ENCODE measurements at regions not wholly inside any gene's neighbourhood (a gene's known extent, or its start where the extent isn't known, plus 50 kb on each side); places are given as distances from the start of the nearest gene placed in this dataset.
A peak's percentile ranks its signal among the peaks of the same experiment; 100 is the strongest.
"Not testable (repeated sequence)": the region's sequence is repeated elsewhere in the genome, so short reads cannot be mapped to it uniquely, and the experiment has no call there.

DNA sequence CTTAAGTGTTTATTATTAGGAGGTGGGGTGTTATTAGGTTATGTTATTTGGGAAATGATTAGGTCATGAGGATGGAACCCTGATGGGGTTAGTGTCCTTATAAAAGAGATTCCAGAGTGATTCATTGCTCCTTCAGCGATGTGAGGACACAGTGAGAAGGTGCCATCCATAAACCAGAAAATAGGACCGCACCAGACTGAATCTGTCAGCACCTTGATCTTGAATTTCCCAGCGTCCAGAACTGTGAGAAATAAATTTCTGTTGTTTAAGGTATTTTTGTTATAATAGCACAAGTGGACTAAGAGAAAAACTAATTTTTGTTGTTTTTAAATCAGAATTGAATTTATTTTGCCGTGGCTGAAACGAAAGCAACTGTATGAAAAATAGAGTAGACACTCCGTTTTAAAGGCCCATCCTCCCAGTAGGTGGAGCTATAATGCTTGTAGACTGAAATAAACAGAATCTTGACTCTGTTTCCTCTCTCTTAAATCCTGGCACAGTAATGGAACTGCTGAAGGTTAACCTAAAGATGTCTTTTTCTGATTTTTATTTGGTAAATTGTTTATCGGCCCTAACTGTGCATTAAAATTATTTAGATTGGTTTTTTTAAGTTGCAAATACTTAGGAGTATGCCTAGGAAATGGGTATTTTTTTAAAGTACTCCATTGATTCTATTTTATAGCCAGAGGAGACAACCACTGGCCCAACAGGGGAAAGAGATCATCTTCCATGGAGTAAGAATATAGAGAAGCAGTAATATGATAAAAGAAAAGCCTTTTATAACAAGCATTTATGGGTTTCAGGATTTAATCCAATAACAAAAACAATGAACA lies 133.2 kb upstream of the ADAMTS3 start:
- no peak for TF ChIP-seq EZH2 (IDR thresholded peaks at IDR 0.05; ENCODE audit: borderline replicate concordance, low read depth, low read length, poor library complexity, severe bottlenecking)
- TF ChIP-seq, protein P1, sequence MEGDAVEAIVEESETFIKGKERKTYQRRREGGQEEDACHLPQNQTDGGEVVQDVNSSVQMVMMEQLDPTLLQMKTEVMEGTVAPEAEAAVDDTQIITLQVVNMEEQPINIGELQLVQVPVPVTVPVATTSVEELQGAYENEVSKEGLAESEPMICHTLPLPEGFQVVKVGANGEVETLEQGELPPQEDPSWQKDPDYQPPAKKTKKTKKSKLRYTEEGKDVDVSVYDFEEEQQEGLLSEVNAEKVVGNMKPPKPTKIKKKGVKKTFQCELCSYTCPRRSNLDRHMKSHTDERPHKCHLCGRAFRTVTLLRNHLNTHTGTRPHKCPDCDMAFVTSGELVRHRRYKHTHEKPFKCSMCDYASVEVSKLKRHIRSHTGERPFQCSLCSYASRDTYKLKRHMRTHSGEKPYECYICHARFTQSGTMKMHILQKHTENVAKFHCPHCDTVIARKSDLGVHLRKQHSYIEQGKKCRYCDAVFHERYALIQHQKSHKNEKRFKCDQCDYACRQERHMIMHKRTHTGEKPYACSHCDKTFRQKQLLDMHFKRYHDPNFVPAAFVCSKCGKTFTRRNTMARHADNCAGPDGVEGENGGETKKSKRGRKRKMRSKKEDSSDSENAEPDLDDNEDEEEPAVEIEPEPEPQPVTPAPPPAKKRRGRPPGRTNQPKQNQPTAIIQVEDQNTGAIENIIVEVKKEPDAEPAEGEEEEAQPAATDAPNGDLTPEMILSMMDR (conservative IDR thresholded peaks at IDR 0.05; ENCODE audit: low read depth, low read length), result peak; percentile 54
- no peaks in the 10 kb centered on the region for H3K4me1 ChIP-seq (ENCODE audit: insufficient read depth, low read length, poor library complexity, severe bottlenecking)
- H3K9me3 ChIP-seq (ENCODE audit: low read depth, low read length, poor library complexity, severe bottlenecking), result no peaks in the 10 kb centered on the region
- peak; percentile 39 for DNase-seq (ENCODE audit: low spot score)
- CTCF ChIA-PET, result no interaction called here
- peak overlapping the region; percentile 28 for H3K4me3 ChIP-seq (ENCODE audit: low read depth, low read length, poor library complexity, severe bottlenecking)
- POLR2A ChIA-PET (ENCODE audit: low non-redundant PET), result no interaction called here
- BruUV-seq (replicated peaks), result no TSS peak
- intact Hi-C loops (cut with micrococcal nuclease; ENCODE audit: unreplicated experiment), result loop anchor here (5.0 to 10.0 kb wide), 2 partner anchors 197 to 315 kb away; no protein-coding TSS in a partner anchor
- no peaks in the 10 kb centered on the region for H3K36me3 ChIP-seq (ENCODE audit: insufficient read depth, low read length, poor library complexity, severe bottlenecking)
- H3K27me3 ChIP-seq (replicated peaks; ENCODE audit: insufficient read depth, low read depth, low read length, poor library complexity), result no peaks in the 10 kb centered on the region
- H3K27ac ChIP-seq (ENCODE audit: low read depth, low read length, poor library complexity, severe bottlenecking), result no peak overlapping the region

DNA sequence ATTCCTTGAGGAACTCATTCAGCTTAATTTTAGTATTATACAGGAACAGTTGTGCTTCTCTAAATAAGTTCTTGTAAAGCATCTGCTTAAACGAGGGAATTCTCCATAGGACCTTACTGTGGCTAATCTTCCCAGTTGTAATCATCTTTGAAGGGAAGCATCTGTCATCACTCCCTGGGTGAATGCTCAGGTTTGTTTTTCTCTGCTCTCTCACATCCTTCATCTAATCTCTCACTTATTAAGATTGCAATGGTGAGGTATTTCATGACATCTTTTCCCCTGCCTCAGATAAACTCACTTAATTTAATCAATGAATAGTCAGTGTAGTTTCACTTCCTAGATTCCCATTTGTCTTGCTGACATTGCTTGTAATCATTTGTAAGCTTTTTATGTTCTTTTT lies 121.8 kb upstream of the ADAMTS3 start:
- Histone ChIP-seq H3K4me3 (ENCODE audit: low read depth, low read length, poor library complexity, severe bottlenecking) (no peak overlapping the region), H3K27me3 (replicated peaks; ENCODE audit: insufficient read depth, low read depth, low read length, poor library complexity) (no peaks in the 10 kb centered on the region), H3K9me3 (ENCODE audit: low read depth, low read length, poor library complexity, severe bottlenecking) (no peaks in the 10 kb centered on the region), H3K27ac (ENCODE audit: low read depth, low read length, poor library complexity, severe bottlenecking) (no peak overlapping the region), H3K4me1 (ENCODE audit: insufficient read depth, low read length, poor library complexity, severe bottlenecking) (no peaks in the 10 kb centered on the region), H3K36me3 (ENCODE audit: insufficient read depth, low read length, poor library complexity, severe bottlenecking) (no peaks in the 10 kb centered on the region)
- no TSS peak for BruUV-seq (replicated peaks)
- DNase-seq (ENCODE audit: low spot score), result no peak
- ChIA-PET POLR2A (ENCODE audit: low non-redundant PET) (no interaction called here), CTCF (no interaction called here)
- intact Hi-C loops (cut with micrococcal nuclease; ENCODE audit: unreplicated experiment), result no loop called here
- no peak for TF ChIP-seq EZH2 (IDR thresholded peaks at IDR 0.05; ENCODE audit: borderline replicate concordance, low read depth, low read length, poor library complexity, severe bottlenecking)
- TF ChIP-seq, protein P1 (conservative IDR thresholded peaks at IDR 0.05; ENCODE audit: low read depth, low read length), result no peak

- DNase-seq (ENCODE audit: low spot score), result no peak
- POLR2A ChIA-PET (ENCODE audit: low non-redundant PET), result no interaction called here
- Histone ChIP-seq H3K27me3 (replicated peaks; ENCODE audit: insufficient read depth, low read depth, low read length, poor library complexity) (no peaks in the 10 kb centered on the region), H3K4me1 (ENCODE audit: insufficient read depth, low read length, poor library complexity, severe bottlenecking) (no peaks in the 10 kb centered on the region), H3K27ac (ENCODE audit: low read depth, low read length, poor library complexity, severe bottlenecking) (no peak overlapping the region), H3K4me3 (ENCODE audit: low read depth, low read length, poor library complexity, severe bottlenecking) (no peak overlapping the region), H3K36me3 (ENCODE audit: insufficient read depth, low read length, poor library complexity, severe bottlenecking) (no peaks in the 10 kb centered on the region), H3K9me3 (ENCODE audit: low read depth, low read length, poor library complexity, severe bottlenecking) (no peaks in the 10 kb centered on the region)
- CTCF ChIA-PET, result no interaction called here
- TF ChIP-seq EZH2 (IDR thresholded peaks at IDR 0.05; ENCODE audit: borderline replicate concordance, low read depth, low read length, poor library complexity, severe bottlenecking), result no peak
- TF ChIP-seq, protein P1 (conservative IDR thresholded peaks at IDR 0.05; ENCODE audit: low read depth, low read length), result no peak
- intact Hi-C loops (cut with micrococcal nuclease; ENCODE audit: unreplicated experiment), result no loop called here
- BruUV-seq (replicated peaks), result no TSS peak
Observed at GRCh38 chr4:72689923-72690322, 120.9 kb upstream of the ADAMTS3 start.

- POLR2A ChIA-PET (ENCODE audit: low non-redundant PET); CTCF ChIA-PET; intact Hi-C loops (cut with micrococcal nuclease; ENCODE audit: unreplicated experiment): not testable (repeated sequence)
Observed at GRCh38 chr4:72686390-72686789, 117.4 kb upstream of the ADAMTS3 start.

More at GRCh38 chr4:72686390-72686789, 117.4 kb upstream of the ADAMTS3 start:
- not testable (repeated sequence) for DNase-seq (ENCODE audit: low spot score); H3K4me1 ChIP-seq (ENCODE audit: insufficient read depth, low read length, poor library complexity, severe bottlenecking); H3K9me3 ChIP-seq (ENCODE audit: low read depth, low read length, poor library complexity, severe bottlenecking); H3K36me3 ChIP-seq (ENCODE audit: insufficient read depth, low read length, poor library complexity, severe bottlenecking); H3K4me3 ChIP-seq (ENCODE audit: low read depth, low read length, poor library complexity, severe bottlenecking); H3K27ac ChIP-seq (ENCODE audit: low read depth, low read length, poor library complexity, severe bottlenecking); BruUV-seq (replicated peaks); H3K27me3 ChIP-seq (replicated peaks; ENCODE audit: insufficient read depth, low read depth, low read length, poor library complexity)
